ENCODE measurements at regions not wholly inside any gene's neighbourhood (a gene's known extent, or its start where the extent isn't known, plus 50 kb on each side); places are given as distances from the start of the nearest gene placed in this dataset.

GRCh38 chr1:239436286-239436685 is 49.9 kb downstream of the CHRM3 start:
- no peak for DNase-seq

- DNase-seq, result no peak
These were observed 51.5 kb downstream of the CHRM3 start for GRCh38 chr1:239437822-239438221.

- no peak for DNase-seq
These were observed 52.5 kb downstream of the CHRM3 start for GRCh38 chr1:239438891-239439290.

- DNase-seq, result no peak
These were observed 57.0 kb downstream of the CHRM3 start for GRCh38 chr1:239443361-239443760.

GRCh38 chr1:239446611-239447010 is 60.2 kb downstream of the CHRM3 start:
- DNase-seq, result no peak

GRCh38 chr1:239448911-239449310 is 62.5 kb downstream of the CHRM3 start:
- DNase-seq, result no peak

- DNase-seq, result no peak
These were observed 69.4 kb downstream of the CHRM3 start for GRCh38 chr1:239455743-239456142.

- DNase-seq, result no peak
These were observed 70.4 kb downstream of the CHRM3 start for GRCh38 chr1:239456788-239457187.

GRCh38 chr1:239457491-239458143 is 71.2 kb downstream of the CHRM3 start:
- no peak for DNase-seq

GRCh38 chr1:239458144-239458500 is 71.8 kb downstream of the CHRM3 start:
- no peak for DNase-seq

- no peak for DNase-seq
These were observed 81.4 kb downstream of the CHRM3 start for GRCh38 chr1:239467730-239468129.

- DNase-seq, result no peak
These were observed 91.7 kb downstream of the CHRM3 start for GRCh38 chr1:239478069-239478468.

- no peak for DNase-seq
These were observed 97.0 kb downstream of the CHRM3 start for GRCh38 chr1:239483391-239483790.

GRCh38 chr1:239493811-239494414 is 107.5 kb downstream of the CHRM3 start:
- no peak for DNase-seq

- DNase-seq, result no peak
These were observed 118.7 kb downstream of the CHRM3 start for GRCh38 chr1:239505094-239505493.

GRCh38 chr1:239507826-239508225 is 121.5 kb downstream of the CHRM3 start:
- no peak for DNase-seq

- DNase-seq, result no peak
These were observed 125.5 kb downstream of the CHRM3 start for GRCh38 chr1:239511875-239512274.

- no peak for DNase-seq
These were observed 130.2 kb downstream of the CHRM3 start for GRCh38 chr1:239516579-239516978.

- DNase-seq, result no peak
These were observed 140.0 kb downstream of the CHRM3 start for GRCh38 chr1:239526391-239526790.

GRCh38 chr1:239527051-239527693 is 140.8 kb downstream of the CHRM3 start:
- no peak for DNase-seq

- no peak for DNase-seq
These were observed 149.9 kb downstream of the CHRM3 start for GRCh38 chr1:239536165-239536849.

- no peak for DNase-seq
These were observed 151.4 kb downstream of the CHRM3 start for GRCh38 chr1:239537795-239538194.

- no peak for DNase-seq
These were observed 152.0 kb downstream of the CHRM3 start for GRCh38 chr1:239538239-239538988.

All from activated CD8-positive, alpha-beta memory T cell treated with anti-CD3 and anti-CD28 coated beads, Interleukin-2, amount 50 U/mL, for 4 hours (primary cell).